Neural progenitor cell (in vitro differentiated cells): ENCODE measurements at regions not wholly inside any gene's neighbourhood (a gene's known extent, or its start where the extent isn't known, plus 50 kb on each side); places are given as distances from the start of the nearest gene placed in this dataset.

ENCODE experiments used
- EZH2 ChIP-seq: fragments of 200-600 bp; sonication (generic); IDR thresholded peaks from 2 replicates; pipeline ENCODE4 v1.6.1; 2017; ENCODE audit warnings: antibody characterized with exemption, mild to moderate bottlenecking, moderate library complexity
- TF ChIP-seq, protein P1 (sequence below): fragments of 200-600 bp; sonication (generic); IDR thresholded peaks from 2 replicates; pipeline ENCODE4 v1.5.1; 2017; ENCODE audit warnings: antibody characterized with exemption, mild to moderate bottlenecking

DNA sequence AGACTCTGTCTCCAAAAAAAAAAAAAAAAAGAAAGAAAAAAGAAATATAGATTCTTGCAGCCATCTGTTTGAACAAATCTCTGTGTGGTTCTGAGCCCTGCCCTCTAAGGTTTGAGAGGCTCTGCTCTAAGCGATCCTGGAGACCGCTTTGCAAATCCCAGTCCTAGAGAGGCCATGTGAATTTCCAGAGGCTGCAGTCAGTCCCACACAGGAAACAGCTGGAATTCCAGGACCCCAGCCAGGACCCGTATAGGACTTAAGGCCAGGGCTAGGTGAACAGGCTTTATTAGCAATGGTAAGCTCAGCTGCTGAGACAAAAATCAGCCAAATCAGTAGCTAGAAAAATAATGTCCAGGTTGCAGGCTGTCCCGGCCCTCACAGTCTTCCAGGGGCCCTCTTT, 154.8 kb downstream of the RPS24 start:
- TF ChIP-seq, protein P1, sequence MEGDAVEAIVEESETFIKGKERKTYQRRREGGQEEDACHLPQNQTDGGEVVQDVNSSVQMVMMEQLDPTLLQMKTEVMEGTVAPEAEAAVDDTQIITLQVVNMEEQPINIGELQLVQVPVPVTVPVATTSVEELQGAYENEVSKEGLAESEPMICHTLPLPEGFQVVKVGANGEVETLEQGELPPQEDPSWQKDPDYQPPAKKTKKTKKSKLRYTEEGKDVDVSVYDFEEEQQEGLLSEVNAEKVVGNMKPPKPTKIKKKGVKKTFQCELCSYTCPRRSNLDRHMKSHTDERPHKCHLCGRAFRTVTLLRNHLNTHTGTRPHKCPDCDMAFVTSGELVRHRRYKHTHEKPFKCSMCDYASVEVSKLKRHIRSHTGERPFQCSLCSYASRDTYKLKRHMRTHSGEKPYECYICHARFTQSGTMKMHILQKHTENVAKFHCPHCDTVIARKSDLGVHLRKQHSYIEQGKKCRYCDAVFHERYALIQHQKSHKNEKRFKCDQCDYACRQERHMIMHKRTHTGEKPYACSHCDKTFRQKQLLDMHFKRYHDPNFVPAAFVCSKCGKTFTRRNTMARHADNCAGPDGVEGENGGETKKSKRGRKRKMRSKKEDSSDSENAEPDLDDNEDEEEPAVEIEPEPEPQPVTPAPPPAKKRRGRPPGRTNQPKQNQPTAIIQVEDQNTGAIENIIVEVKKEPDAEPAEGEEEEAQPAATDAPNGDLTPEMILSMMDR = no peak
- TF ChIP-seq EZH2 = no peak
